ENCODE measurements at regions not wholly inside any gene's neighbourhood (a gene's known extent, or its start where the extent isn't known, plus 50 kb on each side); places are given as distances from the start of the nearest gene placed in this dataset.

DNA sequence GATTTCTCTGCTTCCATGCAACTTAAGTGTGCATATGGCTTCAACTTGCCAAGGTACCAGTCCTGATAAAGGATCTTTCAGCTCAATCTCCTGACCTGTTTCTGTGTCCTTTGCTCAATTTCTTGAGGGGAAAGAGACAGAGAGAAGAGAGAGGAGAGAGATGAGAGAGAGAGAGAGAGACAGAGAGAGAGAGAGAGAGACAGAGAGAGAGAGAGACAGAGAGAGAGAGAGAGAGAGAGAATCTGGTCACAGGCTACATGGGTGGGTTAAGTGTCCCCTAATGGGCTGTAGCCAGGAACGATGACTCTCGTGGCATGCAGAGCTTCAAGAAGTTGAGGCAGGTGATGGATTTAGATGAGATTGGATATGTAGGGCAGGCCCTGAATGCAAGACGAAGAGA lies 335.2 kb upstream of the PRKCQ start:
- DNase-seq (ENCODE audit: extremely low read depth in 1 of 4, low spot score in 3 of 4) (no peak), ATAC-seq (no peak), FAIRE-seq (no peak)
- Histone ChIP-seq H4K20me1 (replicated peaks; ENCODE audit: control insufficient read depth, insufficient read depth, low read length) (no peaks in the 10 kb centered on the region), H3K9me3 (replicated peaks; ENCODE audit: control insufficient read depth, insufficient read depth, low read depth, low read length) (no peaks in the 10 kb centered on the region), H3K4me1 (replicated peaks in 1 of 2; ENCODE audit: control insufficient read depth in 2 of 2, insufficient read depth in 2 of 2, low read length in 2 of 2) (peaks cover 0 to 4% of the 10 kb centered on the region in 2 experiments; a peak in 3 of 5 replicates), H2AFZ (ENCODE audit: low read depth, low read length) (no peak overlapping the region), H3K79me2 (ENCODE audit: control insufficient read depth, insufficient read depth, low read length) (no peaks in the 10 kb centered on the region), H3K4me2 (ENCODE audit: insufficient read depth, low read length) (no peak overlapping the region), H3K27me3 (ENCODE audit: control insufficient read depth in 2 of 2, insufficient read depth in 2 of 2, low read length in 2 of 2) (peaks cover 0 to 3% of the 10 kb centered on the region in 2 experiments; a peak in 1 of 5 replicates), H3K9me1 (ENCODE audit: control insufficient read depth, insufficient read depth, low read length) (no peaks in the 10 kb centered on the region), H3K4me3 (no peak overlapping the region), H3K9ac (ENCODE audit: insufficient read depth in 1 of 2, low read depth in 2 of 2, low read length in 2 of 2) (no peak overlapping the region), H3K36me3 (ENCODE audit: control insufficient read depth, insufficient read depth, low read length) (no peaks in the 10 kb centered on the region), H3K27ac (ENCODE audit: extremely low read depth, low read depth, low read length) (no peak overlapping the region)
- 10% methylated on average over 3 of the region's 3 CpGs for WGBS (ENCODE audit: insufficient coverage, low coverage, missing lambda C conversion rate)
- ChIA-PET CTCF (ENCODE audit: low intra/inter-chr PET ratio) (interaction anchor here (0.6 kb wide), 1 partner anchor 23 kb away, joined by 3 read pairs; no protein-coding TSS in a partner anchor), POLR2A (no interaction called here)
- no TSS peak for BruUV-seq (replicated peaks)
- TF ChIP-seq FUS (optimal IDR thresholded peaks at IDR 0.05; ENCODE audit: low read depth, low read length): no peak
- TF ChIP-seq KLF10 (CRISPR knock-in tag; IDR thresholded peaks at IDR 0.05): no peak
- TF ChIP-seq CHCHD3 (CRISPR knock-in tag; IDR thresholded peaks at IDR 0.05): no peak
- TF ChIP-seq POLR3A (IDR thresholded peaks at IDR 0.05; ENCODE audit: borderline replicate concordance, extremely low read depth, insufficient read depth, insufficient read length): no peak
- TF ChIP-seq MEF2D (tag; conservative IDR thresholded peaks at IDR 0.05; ENCODE audit: low read depth): no peak
- no peak for TF ChIP-seq E2F6 (IDR thresholded peaks at IDR 0.05; ENCODE audit: borderline replicate concordance in 1 of 2, extremely low read depth in 1 of 2, insufficient read depth in 1 of 2, insufficient read length in 1 of 2, low read depth in 1 of 2, low read length in 1 of 2, poor library complexity in 1 of 2, severe bottlenecking in 1 of 2)
- in situ Hi-C loops (cut with MboI) (no loop called here), intact Hi-C loops (cut with micrococcal nuclease) (no loop called here)
